ENCODE measurements at regions not wholly inside any gene's neighbourhood (a gene's known extent, or its start where the extent isn't known, plus 50 kb on each side); places are given as distances from the start of the nearest gene placed in this dataset.

DNA sequence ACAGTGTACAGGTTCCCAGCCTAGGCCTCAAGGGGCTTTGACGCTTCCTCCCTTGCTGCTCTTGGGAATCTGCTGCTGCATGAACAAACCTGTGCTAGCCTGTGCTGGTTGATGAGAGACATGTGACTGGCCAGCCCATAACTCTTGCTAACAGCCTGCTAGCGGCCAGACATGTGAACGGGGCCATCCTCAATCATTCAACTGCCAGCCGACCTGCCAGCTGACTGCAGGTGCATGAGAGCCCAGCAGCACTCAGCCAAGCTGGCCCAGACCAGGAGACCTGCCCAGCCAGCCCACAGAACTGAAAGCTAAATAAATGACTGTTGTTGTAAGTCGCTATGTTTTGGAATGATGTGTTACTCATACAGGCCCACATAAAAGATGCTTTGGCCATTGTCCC is 82.4 kb upstream of the DLG1 start:
- H3K27me3 ChIP-seq (ENCODE audit: control insufficient read depth, insufficient read depth, low read length, poor library complexity, severe bottlenecking) = no peaks in the 10 kb centered on the region
- 95% methylated on average over 4 to 5 of the region's 5 CpGs for WGBS, 2 experiments (ENCODE audit: insufficient coverage in 1 of 2, insufficient read length in 1 of 2)
- H3K4me3 ChIP-seq (ENCODE audit: low read length) = no peak overlapping the region
- H3K36me3 ChIP-seq (ENCODE audit: control insufficient read depth, insufficient read depth, low read length) = no peaks in the 10 kb centered on the region
- TF ChIP-seq, protein P1, sequence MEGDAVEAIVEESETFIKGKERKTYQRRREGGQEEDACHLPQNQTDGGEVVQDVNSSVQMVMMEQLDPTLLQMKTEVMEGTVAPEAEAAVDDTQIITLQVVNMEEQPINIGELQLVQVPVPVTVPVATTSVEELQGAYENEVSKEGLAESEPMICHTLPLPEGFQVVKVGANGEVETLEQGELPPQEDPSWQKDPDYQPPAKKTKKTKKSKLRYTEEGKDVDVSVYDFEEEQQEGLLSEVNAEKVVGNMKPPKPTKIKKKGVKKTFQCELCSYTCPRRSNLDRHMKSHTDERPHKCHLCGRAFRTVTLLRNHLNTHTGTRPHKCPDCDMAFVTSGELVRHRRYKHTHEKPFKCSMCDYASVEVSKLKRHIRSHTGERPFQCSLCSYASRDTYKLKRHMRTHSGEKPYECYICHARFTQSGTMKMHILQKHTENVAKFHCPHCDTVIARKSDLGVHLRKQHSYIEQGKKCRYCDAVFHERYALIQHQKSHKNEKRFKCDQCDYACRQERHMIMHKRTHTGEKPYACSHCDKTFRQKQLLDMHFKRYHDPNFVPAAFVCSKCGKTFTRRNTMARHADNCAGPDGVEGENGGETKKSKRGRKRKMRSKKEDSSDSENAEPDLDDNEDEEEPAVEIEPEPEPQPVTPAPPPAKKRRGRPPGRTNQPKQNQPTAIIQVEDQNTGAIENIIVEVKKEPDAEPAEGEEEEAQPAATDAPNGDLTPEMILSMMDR (conservative IDR thresholded peaks at IDR 0.05) = no peak
- Mint-ChIP-seq H3K9me3 (peaks cover 7% of the 10 kb centered on the region), H3K27me3 (ENCODE audit: insufficient read depth) (peaks cover 12% of the 10 kb centered on the region), H3K27ac (no peak overlapping the region), H3K36me3 (ENCODE audit: low read depth) (no peaks in the 10 kb centered on the region), H3K4me1 (no peaks in the 10 kb centered on the region), H3K4me3 (no peak overlapping the region)
- no peak overlapping the region for H3K27ac ChIP-seq (ENCODE audit: low read depth, low read length)
- no peaks in the 10 kb centered on the region for H3K4me1 ChIP-seq (ENCODE audit: control insufficient read depth, insufficient read depth, low read length)
- no peak for DNase-seq
- no peak overlapping the region for H3K9ac ChIP-seq (ENCODE audit: extremely low read depth, low read length, poor library complexity, severe bottlenecking)
- peaks cover 20% of the 10 kb centered on the region for H3K9me3 ChIP-seq (ENCODE audit: control insufficient read depth, low read length)

DNA sequence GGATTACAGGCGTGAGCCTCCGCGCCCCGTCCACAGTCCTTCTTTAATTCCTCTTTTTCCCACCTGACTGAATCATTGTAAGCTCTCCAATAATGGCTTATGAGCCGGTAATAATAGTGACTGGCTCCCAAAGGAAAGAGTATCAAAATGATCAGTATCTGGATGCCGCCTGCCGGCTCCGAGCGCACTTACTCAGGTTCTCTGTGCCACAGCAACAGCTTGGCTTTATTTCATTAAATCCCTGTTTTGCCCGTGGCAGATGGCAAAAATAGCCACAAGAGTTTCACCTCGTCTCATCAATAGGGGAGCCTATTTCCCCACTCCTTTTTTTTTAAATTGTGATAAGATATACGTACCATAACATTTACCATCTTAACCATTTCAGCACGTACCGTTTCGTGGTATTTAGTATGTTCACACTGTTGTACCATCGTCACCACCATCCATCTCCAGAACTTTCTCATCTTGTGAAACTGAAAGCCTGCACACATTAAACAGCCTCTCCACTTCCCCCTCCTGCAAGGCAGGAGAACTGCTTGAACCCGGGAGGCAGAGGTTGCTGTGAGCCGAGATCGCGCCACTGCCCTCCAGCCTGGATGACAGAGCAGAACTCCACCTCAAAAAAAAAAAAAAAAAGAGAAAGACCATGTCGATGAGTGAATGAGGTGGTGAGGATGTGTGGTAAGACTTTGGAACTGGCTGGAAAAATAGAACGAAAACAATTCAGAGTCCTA is 80.7 kb upstream of the DLG1 start:
- Histone ChIP-seq H3K9ac (ENCODE audit: extremely low read depth, low read length, poor library complexity, severe bottlenecking) (no peak overlapping the region), H3K4me3 (ENCODE audit: low read length) (no peak overlapping the region), H3K27ac (ENCODE audit: low read depth, low read length) (no peak overlapping the region), H3K36me3 (ENCODE audit: control insufficient read depth, insufficient read depth, low read length) (no peaks in the 10 kb centered on the region), H3K27me3 (ENCODE audit: control insufficient read depth, insufficient read depth, low read length, poor library complexity, severe bottlenecking) (no peaks in the 10 kb centered on the region), H3K4me1 (ENCODE audit: control insufficient read depth, insufficient read depth, low read length) (no peaks in the 10 kb centered on the region), H3K9me3 (ENCODE audit: control insufficient read depth, low read length) (peaks cover 4% of the 10 kb centered on the region)
- Mint-ChIP-seq H3K4me1 (peaks cover 2% of the 10 kb centered on the region), H3K27ac (no peak overlapping the region), H3K36me3 (ENCODE audit: low read depth) (no peaks in the 10 kb centered on the region), H3K9me3 (peaks cover 1% of the 10 kb centered on the region), H3K27me3 (ENCODE audit: insufficient read depth) (peaks cover 15% of the 10 kb centered on the region), H3K4me3 (no peak overlapping the region)
- TF ChIP-seq, protein P1 (conservative IDR thresholded peaks at IDR 0.05) = peak; percentile 27
- no peak for DNase-seq
- WGBS, 2 experiments (ENCODE audit: insufficient coverage in 1 of 2, insufficient read length in 1 of 2) = 91 to 93% methylated on average over 12 to 22 of the region's 22 CpGs

DNA sequence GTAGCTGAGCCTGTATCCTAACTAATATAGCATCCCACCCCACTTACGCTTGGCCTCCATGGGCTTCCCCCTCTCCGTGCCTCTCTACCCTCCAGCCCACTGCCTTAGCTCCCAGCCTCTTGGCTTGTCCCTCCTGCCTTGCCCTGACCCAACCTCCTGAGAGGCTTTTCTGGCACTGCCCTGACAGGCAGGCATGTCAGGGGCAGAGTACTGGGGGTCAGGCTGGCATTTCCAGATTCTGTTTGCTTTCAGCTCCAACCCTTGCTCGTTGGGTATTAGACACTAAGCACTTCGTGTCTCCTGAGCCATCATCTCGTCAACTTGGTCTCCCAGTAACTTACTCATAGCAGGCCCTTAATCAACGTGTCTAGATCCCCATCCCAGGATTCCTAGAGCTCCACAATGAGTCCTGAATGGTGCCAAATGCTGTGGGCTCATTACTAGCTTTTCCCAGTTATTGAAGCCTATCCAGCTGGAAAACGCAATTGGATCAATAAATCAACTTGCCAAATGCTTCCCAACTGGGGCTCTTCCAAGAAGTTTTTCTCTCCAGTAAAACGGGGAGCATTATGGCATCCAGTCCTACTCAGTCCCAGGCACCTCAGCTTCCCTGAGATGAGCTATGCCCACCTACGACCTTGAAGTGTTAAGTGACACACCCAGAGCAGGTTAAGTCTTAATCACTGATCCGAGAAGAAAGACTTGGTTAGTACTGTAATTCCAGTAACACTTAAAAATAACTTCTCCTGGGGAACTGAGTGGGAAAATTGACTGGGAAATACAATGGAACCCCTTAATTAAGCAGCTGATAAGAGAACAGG is 78.5 kb upstream of the DLG1 start:
- H3K4me3 ChIP-seq (ENCODE audit: low read length) = no peak overlapping the region
- Mint-ChIP-seq H3K4me3 (no peak overlapping the region), H3K36me3 (ENCODE audit: low read depth) (no peaks in the 10 kb centered on the region), H3K4me1 (peaks cover 2% of the 10 kb centered on the region), H3K9me3 (no peaks in the 10 kb centered on the region), H3K27me3 (ENCODE audit: insufficient read depth) (peaks cover 11% of the 10 kb centered on the region), H3K27ac (no peak overlapping the region)
- H3K36me3 ChIP-seq (ENCODE audit: control insufficient read depth, insufficient read depth, low read length) = no peaks in the 10 kb centered on the region
- no peak for DNase-seq
- H3K4me1 ChIP-seq (ENCODE audit: control insufficient read depth, insufficient read depth, low read length) = no peaks in the 10 kb centered on the region
- H3K9ac ChIP-seq (ENCODE audit: extremely low read depth, low read length, poor library complexity, severe bottlenecking) = no peak overlapping the region
- 93% methylated on average over 9 to 10 of the region's 10 CpGs for WGBS, 2 experiments (ENCODE audit: insufficient coverage in 1 of 2, insufficient read length in 1 of 2)
- no peaks in the 10 kb centered on the region for H3K27me3 ChIP-seq (ENCODE audit: control insufficient read depth, insufficient read depth, low read length, poor library complexity, severe bottlenecking)
- TF ChIP-seq, protein P1 (conservative IDR thresholded peaks at IDR 0.05) = no peak
- H3K9me3 ChIP-seq (ENCODE audit: control insufficient read depth, low read length) = no peaks in the 10 kb centered on the region
- H3K27ac ChIP-seq (ENCODE audit: low read depth, low read length) = no peak overlapping the region
